Ishikawa (cell line): ENCODE measurements at regions not wholly inside any gene's neighbourhood (a gene's known extent, or its start where the extent isn't known, plus 50 kb on each side); places are given as distances from the start of the nearest gene placed in this dataset.

Experiments
- MAX ChIP-seq: IDR thresholded peaks from 2 replicates; pipeline ENCODE4 v1.6.1; 2012
- NFIC ChIP-seq: IDR thresholded peaks from 2 replicates; pipeline ENCODE4 v1.6.1; 2012
- RAD21 ChIP-seq: IDR thresholded peaks from 2 replicates; pipeline ENCODE4 v1.6.1; 2012; ENCODE audit warnings: low read depth
- REST ChIP-seq: IDR thresholded peaks from 2 replicates; pipeline ENCODE4 v1.6.1; 2012; ENCODE audit warnings: low read depth, mild to moderate bottlenecking
- USF1 ChIP-seq: IDR thresholded peaks from 2 replicates; pipeline ENCODE4 v1.6.1; 2012
- ZBTB7A ChIP-seq: IDR thresholded peaks from 2 replicates; pipeline ENCODE4 v1.6.1; 2012; ENCODE audit warnings: low read depth

- TF ChIP-seq RAD21 (no peak), REST (no peak), MAX (no peak), ZBTB7A (no peak), USF1 (no peak), NFIC (no peak)
Measured at GRCh38 chr2:123670286-123670685, 354.8 kb upstream of the CNTNAP5 start.
